A673 (cell line): ENCODE measurements at regions not wholly inside any gene's neighbourhood (a gene's known extent, or its start where the extent isn't known, plus 50 kb on each side); places are given as distances from the start of the nearest gene placed in this dataset.

ENCODE experiments used
- EZH2 ChIP-seq: fragments of 200-600 bp; sonication (generic); IDR thresholded peaks from 2 replicates; pipeline ENCODE4 v1.6.1; 2017; ENCODE audit warnings: borderline replicate concordance, low read depth, mild to moderate bottlenecking, mixed read lengths, antibody characterized with exemption, low read length; ENCODE audit not compliant: poor library complexity, severe bottlenecking
- TF ChIP-seq, protein P1 (sequence below): fragments of 300-800, 200-600 bp; sonication (generic); conservative IDR thresholded peaks from 2 replicates; pipeline ENCODE4 v1.5.1; 2017; ENCODE audit warnings: low read depth, mild to moderate bottlenecking, antibody characterized with exemption, low read length, moderate library complexity, mixed read lengths

DNA sequence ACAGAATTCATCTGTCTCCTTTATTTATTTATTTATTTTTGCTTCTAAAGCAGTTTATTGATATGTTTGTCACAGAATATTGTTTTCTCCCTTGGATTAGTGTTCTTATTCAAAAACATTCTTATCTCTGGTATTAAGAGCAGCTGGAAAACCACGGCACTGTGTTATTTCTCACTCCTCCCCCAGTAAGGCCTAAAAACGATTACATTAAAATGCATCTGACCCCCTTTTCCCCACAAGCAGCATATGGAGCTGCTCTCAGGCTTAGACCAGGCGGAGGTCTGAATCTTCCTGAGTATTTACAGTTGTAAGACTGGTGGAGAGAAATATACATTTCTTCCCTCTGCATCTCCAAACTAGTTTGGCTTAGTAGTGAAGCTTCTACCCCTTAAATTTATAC lies 86.8 kb downstream of the HLX start:
- TF ChIP-seq, protein P1, sequence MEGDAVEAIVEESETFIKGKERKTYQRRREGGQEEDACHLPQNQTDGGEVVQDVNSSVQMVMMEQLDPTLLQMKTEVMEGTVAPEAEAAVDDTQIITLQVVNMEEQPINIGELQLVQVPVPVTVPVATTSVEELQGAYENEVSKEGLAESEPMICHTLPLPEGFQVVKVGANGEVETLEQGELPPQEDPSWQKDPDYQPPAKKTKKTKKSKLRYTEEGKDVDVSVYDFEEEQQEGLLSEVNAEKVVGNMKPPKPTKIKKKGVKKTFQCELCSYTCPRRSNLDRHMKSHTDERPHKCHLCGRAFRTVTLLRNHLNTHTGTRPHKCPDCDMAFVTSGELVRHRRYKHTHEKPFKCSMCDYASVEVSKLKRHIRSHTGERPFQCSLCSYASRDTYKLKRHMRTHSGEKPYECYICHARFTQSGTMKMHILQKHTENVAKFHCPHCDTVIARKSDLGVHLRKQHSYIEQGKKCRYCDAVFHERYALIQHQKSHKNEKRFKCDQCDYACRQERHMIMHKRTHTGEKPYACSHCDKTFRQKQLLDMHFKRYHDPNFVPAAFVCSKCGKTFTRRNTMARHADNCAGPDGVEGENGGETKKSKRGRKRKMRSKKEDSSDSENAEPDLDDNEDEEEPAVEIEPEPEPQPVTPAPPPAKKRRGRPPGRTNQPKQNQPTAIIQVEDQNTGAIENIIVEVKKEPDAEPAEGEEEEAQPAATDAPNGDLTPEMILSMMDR, result no peak
- TF ChIP-seq EZH2, result no peak
